Right lung (tissue), 2 donors: ENCODE measurements at regions not wholly inside any gene's neighbourhood (a gene's known extent, or its start where the extent isn't known, plus 50 kb on each side); places are given as distances from the start of the nearest gene placed in this dataset.

Experiments
- DNase-seq, 2 donors: peaks; one replicate each; pipeline ENCODE4 v3.0.0-alpha.2; 2013

DNA sequence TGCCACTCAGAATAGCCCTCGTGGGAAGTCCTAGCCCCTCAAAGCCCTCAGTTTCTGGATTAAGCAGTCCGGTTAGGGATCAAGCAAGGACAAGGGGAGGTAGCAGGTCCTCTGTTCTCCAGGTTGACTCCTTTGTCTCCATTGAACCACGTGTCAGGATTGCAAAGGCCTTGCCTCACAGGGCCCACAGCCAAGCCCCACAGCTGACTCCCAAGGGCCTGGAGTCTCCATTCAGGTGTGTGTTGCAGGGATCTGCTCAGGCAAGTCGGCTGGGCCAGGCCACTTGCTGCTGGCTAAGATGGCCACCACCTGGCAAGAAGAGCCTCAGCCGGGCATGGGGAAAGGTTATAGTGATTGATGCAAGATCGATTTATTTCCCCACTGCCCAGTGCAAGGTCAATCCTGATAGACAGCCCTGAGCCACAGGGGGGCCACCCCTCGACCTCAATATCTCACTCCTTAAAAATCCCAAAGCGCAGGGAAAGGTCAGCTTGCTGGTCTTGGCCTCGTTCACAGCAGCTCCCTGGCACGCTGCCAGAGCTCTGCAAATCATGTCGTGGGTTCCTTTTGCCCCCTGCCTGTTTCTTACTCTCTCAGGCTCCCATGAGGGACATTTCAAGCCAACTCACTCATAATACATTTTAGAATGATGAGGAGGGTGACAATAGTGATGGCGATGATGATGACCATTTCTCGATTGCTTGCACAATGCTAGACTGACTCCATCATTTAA is 75.9 kb downstream of the EDN3 start:
- no peak for DNase-seq

GRCh38 chr20:59376998-59377397 is 76.6 kb downstream of the EDN3 start:
- DNase-seq = no peak

DNA sequence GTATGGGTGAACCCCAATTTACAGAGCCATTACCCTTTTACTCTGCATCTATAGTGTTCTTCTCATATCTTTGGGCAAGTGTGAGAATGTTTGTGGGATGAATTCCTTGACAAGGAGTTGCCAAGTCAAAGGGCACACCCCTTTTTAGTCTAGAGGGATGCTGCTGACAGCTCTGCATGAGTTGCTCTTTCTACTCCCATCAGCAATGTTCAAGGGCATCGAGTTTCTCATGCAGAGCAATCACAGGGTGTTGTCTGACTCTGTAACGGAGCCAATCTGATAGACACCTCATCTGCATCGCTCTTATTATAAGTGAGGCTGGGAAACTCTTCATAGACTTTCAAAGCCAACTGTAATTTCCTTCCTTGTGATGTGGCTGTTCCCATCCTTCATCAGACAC is 77.4 kb downstream of the EDN3 start:
- no peak for DNase-seq

DNA sequence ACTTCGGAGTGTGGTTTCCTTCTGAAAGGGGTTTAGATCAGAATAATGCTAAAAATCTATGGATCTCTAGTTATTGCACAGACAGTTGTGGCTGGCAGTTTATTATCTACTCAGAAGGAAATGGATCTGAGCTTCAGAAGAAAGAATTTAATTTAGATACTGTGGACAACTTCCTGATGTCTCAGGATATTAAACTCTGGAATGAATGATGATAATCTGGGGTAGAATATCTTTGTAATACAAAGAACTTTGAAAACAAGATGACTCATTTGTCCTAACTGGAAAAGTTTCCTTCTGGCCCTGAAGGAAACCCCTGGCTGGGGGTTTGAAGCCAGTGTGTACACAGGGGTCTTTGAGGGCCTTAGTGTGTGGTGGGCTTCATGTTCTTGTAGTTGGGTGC is 78.0 kb downstream of the EDN3 start:
- DNase-seq = no peak

DNA sequence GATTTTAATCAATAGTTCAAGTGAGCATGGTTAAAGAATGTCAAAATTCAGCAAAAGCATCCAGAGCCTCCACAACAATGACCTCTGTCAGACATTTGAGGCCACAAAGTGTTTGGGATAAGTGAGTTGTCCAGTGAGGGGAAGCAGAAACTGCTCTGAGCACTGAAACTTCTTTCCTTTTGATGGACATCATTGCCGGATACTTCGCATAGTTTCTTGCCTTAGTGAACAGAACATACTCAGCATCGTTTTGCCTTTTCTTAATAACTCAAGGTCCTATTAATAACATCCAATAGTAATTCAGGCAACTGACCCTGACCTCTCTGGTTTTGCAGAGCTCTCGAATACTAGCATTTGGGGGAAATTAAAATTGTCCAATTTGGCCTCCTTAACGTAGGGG is 78.6 kb downstream of the EDN3 start:
- no peak for DNase-seq

- DNase-seq = no peak
Observed at GRCh38 chr20:59381689-59382088, 81.3 kb downstream of the EDN3 start.

GRCh38 chr20:59382157-59382725 is 81.8 kb downstream of the EDN3 start:
- DNase-seq = no peak

DNA sequence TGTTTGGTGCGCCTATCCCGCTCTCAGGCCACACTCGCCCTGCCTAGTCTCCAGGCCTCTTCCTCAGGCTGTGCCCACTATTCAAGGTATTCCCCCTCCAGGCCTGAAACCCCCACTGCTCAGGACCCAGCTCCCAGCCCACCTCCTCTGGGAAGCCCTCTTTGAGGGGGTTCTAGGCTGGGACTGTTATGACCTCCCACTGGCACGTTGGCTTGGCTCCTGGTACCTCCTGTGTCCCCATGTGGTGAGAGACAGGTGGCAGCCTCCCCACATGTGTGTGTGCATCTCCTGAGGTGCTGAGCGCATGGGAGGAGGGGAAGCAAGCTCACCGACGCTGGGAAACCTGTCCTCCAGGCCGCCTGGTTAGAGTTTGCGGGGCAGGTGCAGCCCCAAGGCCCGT is 82.5 kb downstream of the EDN3 start:
- DNase-seq = no peak

GRCh38 chr20:59385038-59385437 is 84.6 kb downstream of the EDN3 start:
- DNase-seq = no peak

- DNase-seq = no peak
Observed at GRCh38 chr20:59385480-59385879, 85.1 kb downstream of the EDN3 start.

DNA sequence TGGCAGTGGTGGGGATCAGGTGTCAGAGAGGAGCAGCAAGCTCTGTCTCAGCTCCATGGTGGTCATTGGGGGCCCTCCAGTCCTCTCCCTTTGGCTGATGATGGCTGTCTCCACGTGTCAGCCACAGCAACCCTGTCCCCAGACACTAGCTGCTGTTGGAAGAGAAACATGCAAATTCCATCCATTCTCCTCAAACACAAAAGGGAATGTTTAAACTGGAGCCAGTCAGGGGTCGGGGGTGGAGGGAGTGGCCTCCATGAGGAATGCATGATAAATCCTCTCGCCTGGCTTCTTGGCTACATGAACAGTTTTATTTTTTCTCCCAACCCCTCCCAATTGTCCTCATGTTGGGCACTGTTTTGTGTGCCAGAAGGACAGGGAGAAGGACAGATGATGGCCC is 86.4 kb downstream of the EDN3 start:
- no peak for DNase-seq

GRCh38 chr20:59387891-59388290 is 87.5 kb downstream of the EDN3 start:
- no peak for DNase-seq

DNA sequence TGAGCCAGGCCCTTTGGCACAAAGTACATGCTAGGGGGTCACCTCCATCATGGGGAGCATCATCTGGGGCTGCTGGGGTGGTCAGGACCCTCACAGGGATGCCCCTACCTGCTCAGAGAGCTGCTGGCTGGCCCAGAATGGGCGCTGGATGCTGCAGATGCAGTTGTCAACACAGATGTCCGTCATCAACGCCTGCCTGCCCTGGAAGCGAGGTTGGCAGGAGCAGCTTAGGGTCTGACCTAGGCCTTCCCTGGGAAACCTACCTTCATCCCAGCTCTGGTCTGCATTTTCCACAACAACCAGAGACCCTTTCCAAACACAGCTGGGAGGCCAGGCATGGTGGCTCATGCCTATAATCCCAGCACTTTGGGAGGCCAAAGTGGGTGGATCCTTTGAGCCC is 88.0 kb downstream of the EDN3 start:
- no peak for DNase-seq

DNA sequence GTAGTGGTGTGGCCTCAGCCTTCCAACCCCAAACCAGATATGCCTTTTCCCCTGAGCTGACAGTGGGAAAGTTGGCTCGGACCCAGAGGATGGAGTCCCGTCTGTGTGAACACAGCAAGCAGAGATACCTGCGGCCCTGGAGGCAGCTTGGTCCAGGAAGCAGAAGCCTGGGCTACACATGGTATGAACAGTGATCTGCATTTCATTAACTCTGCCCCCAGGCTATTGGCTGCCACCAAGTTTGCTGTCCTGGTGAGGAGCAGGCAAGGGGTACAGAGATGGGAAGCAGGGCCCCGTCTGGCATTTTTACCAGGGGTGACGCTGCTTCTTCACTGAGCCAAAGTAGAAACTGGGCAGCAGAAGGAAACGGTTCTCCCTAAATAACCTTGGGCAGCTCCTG is 90.0 kb downstream of the EDN3 start:
- no peak for DNase-seq

DNA sequence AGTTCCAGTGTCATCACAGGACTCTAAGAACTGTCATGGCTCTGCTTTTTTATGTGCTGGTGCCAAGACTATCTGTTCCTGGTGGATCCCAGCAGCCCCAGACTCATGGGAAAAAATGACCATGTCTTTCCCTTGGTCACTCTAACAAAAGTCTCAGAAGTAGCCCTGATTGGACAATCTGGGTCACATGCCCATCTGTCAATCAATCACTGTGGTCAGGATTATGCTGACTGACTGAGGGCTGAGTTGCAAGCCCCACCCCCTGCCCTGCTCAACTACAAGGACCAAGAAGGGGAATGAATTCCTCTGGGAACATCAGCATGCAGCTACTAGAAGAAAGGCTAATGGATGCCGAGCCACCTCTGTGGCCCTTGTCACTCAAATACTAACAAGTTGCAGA is 91.6 kb downstream of the EDN3 start:
- no peak for DNase-seq

DNA sequence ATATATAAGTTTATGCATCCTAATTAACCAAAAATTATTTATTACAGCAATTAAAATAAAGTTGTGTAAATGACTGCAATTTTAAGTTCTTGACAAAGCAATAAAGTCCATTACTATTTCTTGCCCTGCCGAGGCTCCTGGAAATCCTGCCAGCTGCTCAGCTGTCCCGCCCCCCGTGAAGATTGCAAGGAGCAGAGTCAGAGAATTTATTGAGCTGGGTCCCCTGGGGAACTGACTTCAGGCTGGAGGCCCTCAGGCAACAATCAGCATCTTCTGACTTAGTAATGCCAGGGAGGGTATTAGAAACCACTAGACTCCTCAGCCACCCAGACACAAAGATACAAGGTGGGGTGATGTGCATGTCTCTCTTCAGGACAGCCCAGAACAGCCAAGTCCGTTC is 92.3 kb downstream of the EDN3 start:
- no peak for DNase-seq

DNA sequence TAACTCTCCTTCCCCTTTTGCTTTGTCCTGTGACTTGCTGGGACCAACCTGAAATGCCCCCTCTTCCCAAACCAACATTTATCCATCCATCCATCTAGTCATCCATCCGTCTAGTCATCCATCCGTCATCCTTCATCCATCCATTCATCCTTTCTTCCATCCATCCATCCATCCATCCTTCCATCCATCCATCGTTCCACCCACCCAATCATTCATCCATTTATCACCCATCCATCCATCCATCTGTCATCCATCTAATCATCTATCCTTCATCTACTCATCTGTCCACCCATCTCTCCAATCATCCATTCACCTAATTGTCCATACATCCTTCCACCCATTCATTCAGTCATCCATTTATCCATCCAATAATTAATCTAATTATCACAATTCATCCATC is 92.7 kb downstream of the EDN3 start:
- no peak for DNase-seq

- DNase-seq = no peak
Observed at GRCh38 chr20:59395729-59396128, 95.3 kb downstream of the EDN3 start.

DNA sequence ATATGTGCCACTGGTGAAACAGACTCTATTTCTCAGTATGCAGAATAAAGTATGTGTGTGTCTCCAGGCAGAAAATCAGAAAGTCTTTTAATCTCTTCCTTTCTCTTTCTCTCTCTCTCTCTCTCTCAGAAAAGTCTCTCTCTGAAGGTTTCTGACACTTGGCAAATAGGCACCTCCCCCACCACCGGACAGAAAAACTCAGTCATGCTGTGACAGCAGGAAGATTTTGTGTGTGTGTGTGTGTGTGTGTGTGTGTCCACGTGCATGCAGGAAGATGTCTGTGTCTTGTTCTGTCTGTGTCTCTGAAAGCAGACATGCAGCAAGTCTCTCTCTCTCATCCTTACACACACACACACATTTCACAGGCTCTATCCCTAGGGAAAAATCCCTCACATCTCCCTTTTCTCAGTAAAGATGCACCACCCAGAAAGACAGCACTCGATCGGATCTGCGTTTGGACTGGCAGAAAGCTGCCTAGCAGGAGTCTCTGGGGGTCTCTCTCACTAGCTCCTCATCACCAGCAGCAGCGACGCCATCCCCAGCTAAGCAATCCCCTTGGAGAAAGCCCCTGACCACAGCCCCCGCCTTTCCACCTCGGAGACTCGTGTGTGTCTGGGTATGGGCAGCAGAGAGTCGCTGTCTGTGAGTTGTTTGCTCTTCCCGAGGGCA is 98.3 kb downstream of the EDN3 start:
- DNase-seq = no peak

GRCh38 chr20:59399426-59400099 is 99.2 kb downstream of the EDN3 start:
- no peak for DNase-seq

GRCh38 chr20:59400708-59401107 is 100.3 kb downstream of the EDN3 start:
- DNase-seq = no peak

DNA sequence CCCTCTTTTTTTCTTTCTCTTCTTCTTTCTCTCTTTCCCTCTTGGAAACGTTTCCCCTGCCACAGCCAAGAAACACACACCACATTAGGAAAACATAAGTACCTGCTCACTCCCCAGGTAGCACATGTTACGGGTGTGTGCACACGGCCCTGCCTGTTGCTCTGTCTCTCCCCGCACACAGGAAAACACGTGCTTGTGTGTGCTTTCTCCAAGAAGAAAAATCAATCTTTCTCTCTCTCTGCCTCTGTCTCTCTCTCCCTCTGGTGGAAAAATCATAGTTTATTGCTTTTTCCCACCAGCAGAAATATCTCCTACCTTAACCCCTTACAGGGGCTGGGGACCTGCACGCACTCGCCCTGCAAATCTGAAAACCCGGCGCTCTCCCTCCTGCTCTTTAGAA is 102.3 kb downstream of the EDN3 start:
- DNase-seq = no peak
